D721Med (cell line): ENCODE measurements at regions not wholly inside any gene's neighbourhood (a gene's known extent, or its start where the extent isn't known, plus 50 kb on each side); places are given as distances from the start of the nearest gene placed in this dataset.

Experiments
- DNase-seq: peaks from one replicate; pipeline ENCODE4 v3.0.0; 2011; ENCODE audit warnings: low spot score; ENCODE audit not compliant: insufficient read length
- FAIRE-seq: peaks from 2 replicates; lab custom pipeline; 2011; peaks lifted over from hg19 to GRCh38; lab: Jason Lieb, UNC
- TF ChIP-seq, protein P1 (sequence below): IDR thresholded peaks from 2 replicates; pipeline ENCODE4 v1.5.1; 2012; ENCODE audit warnings: mild to moderate bottlenecking, control low read depth; ENCODE audit not compliant: insufficient read depth; ENCODE audit errors: missing control alignments

DNA sequence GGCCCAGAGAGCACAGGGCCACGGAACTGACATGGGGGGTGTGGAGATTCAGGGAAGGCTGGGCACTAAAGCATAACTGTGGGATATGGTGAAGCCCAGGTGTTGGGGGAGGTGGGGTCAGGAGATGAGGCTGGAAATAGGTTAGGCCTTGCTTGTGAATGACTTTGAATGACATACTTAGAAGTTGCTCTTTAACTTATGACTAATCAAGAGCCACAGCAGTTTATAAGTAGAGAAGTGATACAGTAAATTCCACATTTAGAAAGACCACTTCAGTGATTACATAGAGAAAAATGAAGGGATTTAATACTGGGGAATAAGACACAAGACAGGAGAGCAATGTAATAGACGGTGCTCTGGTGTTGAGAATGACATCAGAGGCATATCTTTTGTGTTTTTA lies 120.8 kb upstream of the SEC61G start:
- FAIRE-seq: no peak
- no peak for DNase-seq
- TF ChIP-seq, protein P1, sequence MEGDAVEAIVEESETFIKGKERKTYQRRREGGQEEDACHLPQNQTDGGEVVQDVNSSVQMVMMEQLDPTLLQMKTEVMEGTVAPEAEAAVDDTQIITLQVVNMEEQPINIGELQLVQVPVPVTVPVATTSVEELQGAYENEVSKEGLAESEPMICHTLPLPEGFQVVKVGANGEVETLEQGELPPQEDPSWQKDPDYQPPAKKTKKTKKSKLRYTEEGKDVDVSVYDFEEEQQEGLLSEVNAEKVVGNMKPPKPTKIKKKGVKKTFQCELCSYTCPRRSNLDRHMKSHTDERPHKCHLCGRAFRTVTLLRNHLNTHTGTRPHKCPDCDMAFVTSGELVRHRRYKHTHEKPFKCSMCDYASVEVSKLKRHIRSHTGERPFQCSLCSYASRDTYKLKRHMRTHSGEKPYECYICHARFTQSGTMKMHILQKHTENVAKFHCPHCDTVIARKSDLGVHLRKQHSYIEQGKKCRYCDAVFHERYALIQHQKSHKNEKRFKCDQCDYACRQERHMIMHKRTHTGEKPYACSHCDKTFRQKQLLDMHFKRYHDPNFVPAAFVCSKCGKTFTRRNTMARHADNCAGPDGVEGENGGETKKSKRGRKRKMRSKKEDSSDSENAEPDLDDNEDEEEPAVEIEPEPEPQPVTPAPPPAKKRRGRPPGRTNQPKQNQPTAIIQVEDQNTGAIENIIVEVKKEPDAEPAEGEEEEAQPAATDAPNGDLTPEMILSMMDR: no peak

DNA sequence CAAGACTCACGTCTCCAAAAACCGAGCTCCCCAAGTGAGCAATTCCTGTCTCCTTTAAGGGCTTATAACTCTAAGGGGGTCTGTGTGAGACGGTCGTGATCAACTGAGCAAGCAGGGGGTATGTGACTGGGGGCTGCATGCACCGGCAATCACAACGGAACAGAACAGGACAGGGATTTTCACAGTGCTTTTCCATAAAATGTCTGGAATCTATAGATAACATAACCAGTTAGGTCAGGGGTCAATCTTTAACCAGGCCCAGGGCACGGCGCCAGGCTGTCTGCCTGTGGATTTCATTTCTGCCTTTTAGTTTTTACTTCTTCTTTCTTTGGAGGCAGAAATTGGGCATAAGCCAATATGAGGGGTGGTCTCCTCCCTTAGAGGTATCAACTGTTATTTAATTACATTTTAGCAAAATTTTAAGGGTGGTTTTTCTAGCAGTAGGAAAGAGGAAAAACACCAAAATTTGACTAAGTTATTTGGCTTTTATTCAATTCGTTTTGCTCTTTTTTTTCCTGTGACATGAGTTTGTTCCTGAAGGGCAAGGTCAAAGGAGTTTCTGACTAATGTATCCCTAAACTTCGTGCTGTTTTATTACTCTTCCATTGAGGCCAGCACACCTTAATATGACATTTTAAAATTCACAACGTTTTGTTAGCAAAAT lies 121.4 kb upstream of the SEC61G start:
- FAIRE-seq (no peak), DNase-seq (no peak)
- TF ChIP-seq, protein P1: no peak

DNA sequence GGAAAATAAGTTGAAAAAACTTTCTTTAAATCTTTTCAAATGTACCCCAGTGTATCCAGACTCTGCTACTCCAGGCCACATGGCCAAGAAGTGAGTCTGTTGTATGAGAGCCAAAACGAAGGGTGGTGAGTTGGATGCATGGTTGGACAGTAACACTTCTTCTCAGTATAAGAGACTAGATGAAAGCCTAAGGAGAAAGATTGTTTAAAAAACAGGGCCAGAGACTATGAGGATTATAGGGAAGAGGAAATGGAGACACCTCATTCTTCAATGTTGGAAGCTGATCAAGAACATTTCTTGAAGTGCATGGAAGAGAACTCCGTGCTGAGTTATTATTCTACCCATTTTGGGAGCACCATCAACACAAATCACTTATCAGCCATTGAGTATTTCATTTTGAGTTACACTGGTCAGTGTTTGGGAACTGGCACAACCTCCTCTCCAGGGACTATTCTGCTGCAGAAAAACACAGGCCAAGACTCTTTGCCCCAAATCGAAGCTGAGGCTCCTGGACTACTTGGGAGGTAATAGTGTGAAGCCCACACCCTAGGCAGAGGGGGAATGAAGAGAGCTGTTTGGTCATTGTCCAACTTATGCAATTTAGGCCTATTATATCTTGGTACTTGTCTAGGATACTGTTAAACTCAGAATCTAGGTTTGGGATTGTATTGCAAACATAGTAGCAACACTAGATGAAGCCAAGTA lies 123.0 kb upstream of the SEC61G start:
- TF ChIP-seq, protein P1: no peak
- DNase-seq: no peak
- FAIRE-seq: no peak

DNA sequence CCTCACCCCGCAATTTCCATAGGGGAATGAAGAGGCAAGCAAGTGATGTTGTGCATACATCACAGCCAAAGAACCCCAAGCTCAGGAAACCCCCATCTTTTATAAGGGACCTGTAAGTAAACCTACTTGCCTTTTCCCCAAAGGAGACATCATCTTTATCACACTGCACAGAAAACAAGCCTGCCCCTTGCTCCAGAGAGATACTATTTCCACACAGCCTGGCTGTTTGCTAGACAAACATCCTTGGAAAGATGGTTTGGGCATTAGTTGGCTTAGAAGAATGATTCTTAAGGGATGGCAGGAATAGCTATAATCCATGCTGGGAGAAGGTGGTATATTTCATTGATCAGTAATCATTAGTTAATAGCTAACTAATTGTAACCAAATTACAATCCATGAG lies 123.7 kb upstream of the SEC61G start:
- TF ChIP-seq, protein P1: no peak
- DNase-seq (no peak), FAIRE-seq (no peak)

DNA sequence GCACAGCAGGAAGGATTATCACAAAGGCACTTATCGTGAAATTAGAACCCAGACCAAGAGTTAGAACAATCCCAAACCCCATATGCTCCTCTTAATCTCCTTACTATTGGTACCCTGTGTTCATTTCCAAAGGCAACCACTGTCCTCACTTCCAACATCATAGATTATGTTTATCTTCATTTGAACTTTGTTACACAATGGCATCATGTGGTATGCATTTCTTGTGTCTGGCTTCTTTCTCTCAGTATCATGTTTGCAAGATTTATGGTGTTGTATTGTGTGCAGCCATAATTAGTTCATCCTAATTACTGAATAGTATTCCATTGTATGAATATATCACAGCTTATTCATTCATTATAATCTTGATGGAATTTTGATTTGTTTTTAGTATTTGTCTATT lies 124.6 kb upstream of the SEC61G start:
- DNase-seq (no peak), FAIRE-seq (peak; percentile 25)
- TF ChIP-seq, protein P1: no peak

DNA sequence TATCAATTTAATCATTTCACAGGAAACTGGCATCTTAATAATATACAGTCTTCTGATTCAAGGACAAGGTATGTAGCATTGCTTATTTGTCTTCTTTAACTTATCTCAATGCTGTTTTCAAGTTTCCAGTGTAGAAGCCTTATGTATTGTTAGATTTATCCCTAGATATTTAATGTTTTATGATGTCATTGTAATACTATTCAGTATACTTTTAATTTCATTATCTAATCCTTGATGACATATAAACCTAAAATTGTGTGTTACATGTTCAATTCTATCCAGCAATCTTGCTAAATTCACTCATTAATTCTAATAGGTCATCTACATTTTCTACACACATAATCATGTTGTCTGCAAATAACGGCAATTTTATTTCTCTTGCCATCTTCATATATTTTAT lies 126.3 kb upstream of the SEC61G start:
- FAIRE-seq (no peak), DNase-seq (no peak)
- TF ChIP-seq, protein P1: no peak

DNA sequence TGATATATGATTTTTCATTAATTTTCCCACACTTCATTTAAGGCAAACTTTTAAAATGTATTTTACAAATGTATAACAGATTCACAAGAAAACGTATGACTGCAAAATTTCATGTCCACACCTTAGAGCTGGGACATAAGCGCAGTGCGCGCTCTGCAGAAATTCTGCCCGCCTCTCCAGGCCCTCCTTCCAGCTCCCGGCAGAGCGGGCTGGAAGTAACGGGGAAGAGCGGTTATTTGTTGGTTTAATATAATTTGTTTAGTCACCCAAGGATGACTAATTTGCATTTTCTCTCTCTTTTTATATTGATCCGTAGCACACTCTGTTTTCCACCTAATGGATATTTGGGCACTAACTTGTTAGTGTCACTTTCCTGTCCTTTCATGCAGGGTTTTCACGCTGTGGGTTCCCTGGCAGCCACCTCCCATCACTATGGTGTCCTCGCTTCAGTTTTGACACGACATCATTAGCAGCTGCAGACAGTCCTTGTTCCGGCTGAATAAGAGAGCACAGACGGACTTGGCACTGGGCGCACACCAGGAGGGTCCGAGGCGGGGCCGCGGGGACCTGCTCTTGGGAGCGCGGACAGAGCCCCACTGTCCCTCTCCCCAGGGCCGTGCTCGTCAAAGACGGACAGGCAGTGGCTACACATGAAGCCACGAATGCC lies 129.2 kb upstream of the SEC61G start:
- TF ChIP-seq, protein P1: no peak
- no peak for DNase-seq
- FAIRE-seq: no peak
